HEK293T (cell line): ENCODE measurements at regions not wholly inside any gene's neighbourhood (a gene's known extent, or its start where the extent isn't known, plus 50 kb on each side); places are given as distances from the start of the nearest gene placed in this dataset.

Source experiments
- BHLHE40 ChIP-seq: fragments of 450-650 bp; IDR thresholded peaks from 2 replicates; pipeline ENCODE4 v1.6.1; 2016; ENCODE audit warnings: mild to moderate bottlenecking, moderate library complexity, borderline replicate concordance
- FOXA1 ChIP-seq: fragments of 450-650 bp; IDR thresholded peaks from 2 replicates; pipeline ENCODE4 v1.6.1; 2016; ENCODE audit warnings: mild to moderate bottlenecking
- FOXK2 ChIP-seq: fragments of 450-650 bp; IDR thresholded peaks from 2 replicates; pipeline ENCODE4 v1.6.1; 2016; ENCODE audit warnings: mild to moderate bottlenecking
- HDGF ChIP-seq: fragments of 450-650 bp; IDR thresholded peaks from 2 replicates; pipeline ENCODE4 v1.6.1; 2017; ENCODE audit warnings: antibody characterized with exemption, borderline replicate concordance
- NFRKB ChIP-seq: fragments of 450-650 bp; IDR thresholded peaks from 2 replicates; pipeline ENCODE4 v1.6.1; 2016; ENCODE audit warnings: mild to moderate bottlenecking, moderate library complexity
- SP1 ChIP-seq: fragments of 450-650 bp; IDR thresholded peaks from 2 replicates; pipeline ENCODE4 v1.6.1; 2017
- TF ChIP-seq, protein P1 (sequence below): fragments of 450-650 bp; IDR thresholded peaks from 2 replicates; pipeline ENCODE4 v1.6.1; 2016

DNA sequence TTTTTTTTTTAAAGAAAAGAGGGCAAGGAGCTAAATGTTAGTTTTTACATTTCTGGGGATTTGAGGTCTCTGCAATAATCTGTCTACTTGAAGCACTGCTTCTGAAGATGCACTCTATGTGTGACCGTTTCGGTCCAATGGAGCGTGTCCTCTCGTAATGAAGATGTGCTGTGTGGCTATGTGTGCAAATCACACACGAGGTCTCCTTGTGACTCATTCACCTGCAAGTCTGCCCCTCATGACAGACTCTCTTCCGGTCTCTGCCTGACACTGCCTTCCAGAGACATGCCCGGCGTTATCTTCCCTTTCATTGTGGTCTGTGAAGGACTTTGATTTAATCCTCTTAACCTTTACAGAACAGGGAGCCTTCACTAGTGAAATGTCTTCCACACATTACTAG lies 84.3 kb downstream of the TRAM1L1 start:
- TF ChIP-seq BHLHE40 (no peak), NFRKB (no peak), FOXK2 (no peak), HDGF (no peak), SP1 (no peak), FOXA1 (no peak)
- TF ChIP-seq, protein P1, sequence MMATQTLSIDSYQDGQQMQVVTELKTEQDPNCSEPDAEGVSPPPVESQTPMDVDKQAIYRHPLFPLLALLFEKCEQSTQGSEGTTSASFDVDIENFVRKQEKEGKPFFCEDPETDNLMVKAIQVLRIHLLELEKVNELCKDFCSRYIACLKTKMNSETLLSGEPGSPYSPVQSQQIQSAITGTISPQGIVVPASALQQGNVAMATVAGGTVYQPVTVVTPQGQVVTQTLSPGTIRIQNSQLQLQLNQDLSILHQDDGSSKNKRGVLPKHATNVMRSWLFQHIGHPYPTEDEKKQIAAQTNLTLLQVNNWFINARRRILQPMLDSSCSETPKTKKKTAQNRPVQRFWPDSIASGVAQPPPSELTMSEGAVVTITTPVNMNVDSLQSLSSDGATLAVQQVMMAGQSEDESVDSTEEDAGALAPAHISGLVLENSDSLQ = no peak
